ENCODE measurements at regions not wholly inside any gene's neighbourhood (a gene's known extent, or its start where the extent isn't known, plus 50 kb on each side); places are given as distances from the start of the nearest gene placed in this dataset.

DNA sequence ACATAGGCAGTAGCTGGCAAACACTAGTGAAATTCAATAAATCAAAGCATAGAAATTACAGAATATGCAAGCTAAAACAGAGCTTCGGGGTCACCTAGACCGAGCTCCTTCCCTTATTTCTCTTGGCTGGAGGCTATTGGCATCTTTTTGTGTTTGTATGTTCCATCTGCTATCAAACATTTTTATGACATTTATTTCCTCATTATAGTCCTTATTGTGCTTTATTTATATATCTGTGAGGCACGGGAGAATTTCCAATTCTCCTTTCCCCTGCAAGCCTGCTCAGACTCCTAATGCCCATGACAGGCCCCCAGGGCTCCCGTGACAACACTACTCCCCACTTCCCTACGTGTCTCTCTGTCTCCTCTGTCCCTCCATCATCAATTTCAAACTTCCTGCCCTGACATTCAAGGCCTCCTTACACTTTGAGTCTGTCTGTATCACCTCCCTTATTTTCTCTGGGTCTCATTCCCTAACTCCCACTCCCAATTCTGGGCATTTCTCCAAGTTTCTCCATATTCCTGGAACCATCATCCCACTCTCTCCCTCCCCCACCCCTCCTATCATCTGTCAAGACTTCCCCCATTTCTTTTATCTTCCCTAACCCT, 316.9 kb downstream of the OSR1 start:
- Histone ChIP-seq H3K9me3 (no peaks in the 10 kb centered on the region), H3K27me3 (no peaks in the 10 kb centered on the region), H3K27ac (no peak overlapping the region), H3K4me3 (no peak overlapping the region), H3K36me3 (no peaks in the 10 kb centered on the region), H3K4me1 (ENCODE audit: insufficient read depth) (peaks cover 7% of the 10 kb centered on the region)
- intact Hi-C loops (cut with DNase I), result no loop called here
- no peak for DNase-seq
- WGBS, 3 donors, result 8 to 13% (median 12%) methylated on average over 5 of the region's 5 CpGs
- TF ChIP-seq EP300 (IDR thresholded peaks at IDR 0.05) (no peak), POLR2A (IDR thresholded peaks at IDR 0.05) (no peak), CTCF (IDR thresholded peaks at IDR 0.05) (no peak)

DNA sequence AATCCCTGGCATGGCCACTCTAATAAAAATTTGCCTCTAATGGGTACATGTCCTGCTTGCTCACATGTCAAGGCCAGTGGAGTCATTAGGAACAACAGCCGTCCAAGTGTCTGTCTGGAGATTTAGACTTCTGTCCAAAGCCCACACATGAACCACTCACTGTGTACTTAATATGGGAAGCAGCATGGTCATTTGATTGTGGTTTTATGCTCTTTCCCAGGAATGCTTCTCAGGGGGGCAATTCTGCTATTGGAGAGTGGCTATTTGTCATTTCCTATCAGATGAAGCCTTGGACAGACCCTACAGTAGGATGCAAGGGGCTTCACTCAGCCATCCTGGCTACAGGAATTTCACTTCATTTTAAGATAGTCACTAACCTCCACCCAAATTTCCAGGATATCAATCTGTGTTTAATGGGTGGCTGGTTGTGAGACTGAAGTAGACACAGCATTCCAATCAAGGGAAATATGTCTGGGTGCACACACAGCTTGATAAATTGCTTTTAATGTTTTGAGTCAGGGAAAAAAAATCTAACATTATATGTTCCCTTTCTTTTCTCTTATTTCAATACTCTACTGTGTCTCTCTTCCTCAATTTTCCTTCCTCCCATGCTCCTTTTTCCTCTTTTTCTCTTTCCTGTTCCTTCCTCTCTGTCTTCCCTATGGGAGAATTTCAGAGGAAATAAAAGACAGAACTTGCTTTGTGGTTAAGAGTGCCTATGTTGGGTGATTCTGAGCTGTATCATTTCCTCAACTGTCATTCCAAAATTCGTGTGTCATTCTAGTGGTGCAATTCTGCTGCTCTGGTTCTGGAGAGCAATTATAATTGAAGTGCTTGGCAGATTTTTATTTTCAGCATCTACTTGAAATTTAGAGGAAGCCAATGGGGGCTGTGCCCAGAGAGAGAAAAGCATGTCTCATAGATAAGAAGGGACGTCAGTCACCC, 320.1 kb downstream of the OSR1 start:
- no peak overlapping the region for H3K27ac ChIP-seq
- DNase-seq, result no peak
- intact Hi-C loops (cut with DNase I), result no loop called here

GRCh38 chr2:19036091-19036490, 322.3 kb downstream of the OSR1 start:
- DNase-seq, result no peak
- no peak overlapping the region for H3K4me3 ChIP-seq
- H3K27me3 ChIP-seq, result no peaks in the 10 kb centered on the region
- H3K4me1 ChIP-seq (ENCODE audit: insufficient read depth), result peaks cover 5% of the 10 kb centered on the region
- no peaks in the 10 kb centered on the region for H3K9me3 ChIP-seq
- TF ChIP-seq CTCF (IDR thresholded peaks at IDR 0.05), result no peak
- no peak for TF ChIP-seq POLR2A (IDR thresholded peaks at IDR 0.05)
- no peak for TF ChIP-seq EP300 (IDR thresholded peaks at IDR 0.05)
- no peaks in the 10 kb centered on the region for H3K36me3 ChIP-seq
- H3K27ac ChIP-seq, result no peak overlapping the region
- intact Hi-C loops (cut with DNase I), result no loop called here

More for the DNA sequence above, 320.1 kb downstream of the OSR1 start:
- Histone ChIP-seq H3K9me3 (no peaks in the 10 kb centered on the region), H3K4me3 (no peak overlapping the region), H3K36me3 (no peaks in the 10 kb centered on the region), H3K4me1 (ENCODE audit: insufficient read depth) (peaks cover 7% of the 10 kb centered on the region), H3K27me3 (no peaks in the 10 kb centered on the region)
- TF ChIP-seq EP300 (IDR thresholded peaks at IDR 0.05), result no peak
- no peak for TF ChIP-seq CTCF (IDR thresholded peaks at IDR 0.05)
- TF ChIP-seq POLR2A (IDR thresholded peaks at IDR 0.05), result no peak
- WGBS, 3 donors, result 31 to 40% (median 34%) methylated on average over 3 of the region's 3 CpGs

GRCh38 chr2:19035238-19035637, 323.2 kb downstream of the OSR1 start:
- 37 to 42% (median 40%) methylated on average over 3 of the region's 3 CpGs for WGBS, 3 donors
- intact Hi-C loops (cut with DNase I), result no loop called here
- TF ChIP-seq EP300 (IDR thresholded peaks at IDR 0.05), result no peak
- TF ChIP-seq CTCF (IDR thresholded peaks at IDR 0.05), result no peak
- no peak for TF ChIP-seq POLR2A (IDR thresholded peaks at IDR 0.05)
- H3K27ac ChIP-seq, result no peak overlapping the region
- H3K4me1 ChIP-seq (ENCODE audit: insufficient read depth), result peaks cover 5% of the 10 kb centered on the region
- peak in 4 of 5 donors; percentile 21 to 68 (median 50) for DNase-seq
- H3K9me3 ChIP-seq, result no peaks in the 10 kb centered on the region
- H3K36me3 ChIP-seq, result no peaks in the 10 kb centered on the region
- H3K4me3 ChIP-seq, result no peak overlapping the region
- H3K27me3 ChIP-seq, result no peaks in the 10 kb centered on the region

All from ovary (tissue), 7 donors.